HK-2 (cell line): ENCODE measurements at regions not wholly inside any gene's neighbourhood (a gene's known extent, or its start where the extent isn't known, plus 50 kb on each side); places are given as distances from the start of the nearest gene placed in this dataset.

Experiments used
- DNase-seq: peaks from one replicate; pipeline ENCODE4 v3.0.0-alpha.2; 2018; ENCODE audit not compliant: unreplicated experiment

- DNase-seq, result no peak
Measured at GRCh38 chr13:53854321-53854720, 825.7 kb downstream of the OLFM4 start.

GRCh38 chr13:53856573-53857195 is 828.1 kb downstream of the OLFM4 start:
- no peak for DNase-seq

GRCh38 chr13:53863520-53863919 is 834.9 kb downstream of the OLFM4 start:
- DNase-seq, result no peak

- DNase-seq, result no peak
Measured at GRCh38 chr13:53873558-53873957, 844.9 kb downstream of the OLFM4 start.

GRCh38 chr13:53878861-53879260 is 850.2 kb downstream of the OLFM4 start:
- DNase-seq, result no peak

- no peak for DNase-seq
Measured at GRCh38 chr13:53885997-53886396, 857.4 kb downstream of the OLFM4 start.

GRCh38 chr13:53890696-53891095 is 862.1 kb downstream of the OLFM4 start:
- no peak for DNase-seq

- no peak for DNase-seq
Measured at GRCh38 chr13:53901593-53901992, 873.0 kb downstream of the OLFM4 start.

- DNase-seq, result no peak
Measured at GRCh38 chr13:53907891-53908290, 879.3 kb downstream of the OLFM4 start.

GRCh38 chr13:53920916-53921315 is 892.3 kb downstream of the OLFM4 start:
- DNase-seq, result no peak

- DNase-seq, result no peak
Measured at GRCh38 chr13:53921473-53921872, 892.9 kb downstream of the OLFM4 start.

- DNase-seq, result no peak
Measured at GRCh38 chr13:53941588-53942190, 913.1 kb downstream of the OLFM4 start.

- no peak for DNase-seq
Measured at GRCh38 chr13:53946500-53946899, 917.9 kb downstream of the OLFM4 start.

- no peak for DNase-seq
Measured at GRCh38 chr13:53953183-53953582, 924.6 kb downstream of the OLFM4 start.
